HG03039 (cell line): ENCODE measurements at regions not wholly inside any gene's neighbourhood (a gene's known extent, or its start where the extent isn't known, plus 50 kb on each side); places are given as distances from the start of the nearest gene placed in this dataset.
"Not testable (repeated sequence)": the region's sequence is repeated elsewhere in the genome, so short reads cannot be mapped to it uniquely, and the experiment has no call there.

Experiments used
- ATAC-seq: cut with Tn5 transposase; IDR thresholded peaks from one replicate; pipeline ENCODE4 v1.9.1; 2021; ENCODE audit warnings: mild to moderate bottlenecking, moderate library complexity; ENCODE audit not compliant: unreplicated experiment

DNA sequence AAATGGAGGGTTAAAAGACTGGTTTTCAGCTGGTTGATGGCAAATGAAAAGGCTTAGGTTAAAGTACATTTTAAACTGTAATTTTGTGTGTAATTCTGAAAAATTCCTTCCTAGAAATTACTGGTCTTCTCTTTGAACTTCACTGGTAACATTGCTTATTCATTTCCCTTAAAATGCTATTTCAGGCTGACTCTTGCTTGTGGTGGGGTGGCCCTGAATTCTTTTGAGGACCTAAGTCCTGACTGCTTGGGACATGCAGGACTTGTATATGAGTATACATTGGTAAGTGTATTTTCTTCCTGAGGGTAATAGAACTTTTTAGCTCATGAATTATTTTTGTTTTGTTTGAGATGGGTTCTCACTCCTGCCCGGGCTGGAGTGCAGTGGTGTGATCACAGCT, 63.0 kb upstream of the ERV3-1 start:
- ATAC-seq = not testable (repeated sequence)

DNA sequence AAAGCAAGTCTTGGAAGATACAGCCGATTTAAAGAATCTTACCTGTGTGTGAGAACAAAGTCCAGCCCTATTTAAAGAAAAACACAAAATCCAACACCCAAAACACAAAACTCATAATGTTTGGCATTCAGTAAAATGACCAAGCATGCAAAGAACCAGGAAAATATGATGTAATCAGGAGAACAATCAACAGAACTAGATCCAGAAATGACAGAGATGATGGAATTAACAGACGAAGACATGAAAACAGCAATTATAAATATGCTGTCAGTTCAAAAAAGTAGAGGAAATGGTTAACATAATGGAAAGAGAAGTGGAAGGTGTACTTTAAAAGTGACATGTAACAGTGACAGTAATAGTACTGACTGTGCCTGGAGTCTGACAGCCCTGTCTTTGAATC, 56.1 kb upstream of the ERV3-1 start:
- not testable (repeated sequence) for ATAC-seq

DNA sequence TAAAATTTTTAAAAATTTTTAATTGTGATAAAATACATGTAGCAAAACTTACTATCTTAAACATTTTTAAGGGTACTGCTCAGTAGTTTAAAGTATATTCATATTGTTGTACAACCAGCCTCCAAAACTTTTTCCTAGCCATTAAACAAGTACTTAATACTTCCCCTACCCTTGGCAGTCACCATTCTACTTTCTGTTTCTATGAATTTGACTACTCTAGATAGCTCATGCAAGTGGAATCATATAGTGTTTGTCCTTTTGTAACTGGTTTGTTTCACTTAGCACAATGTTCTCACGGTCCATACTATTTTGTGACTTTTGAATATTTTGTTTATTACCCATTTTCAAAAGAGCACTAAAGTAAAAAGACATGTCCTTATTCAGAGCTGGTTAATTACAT, 52.8 kb upstream of the ERV3-1 start:
- not testable (repeated sequence) for ATAC-seq
